ENCODE measurements at regions not wholly inside any gene's neighbourhood (a gene's known extent, or its start where the extent isn't known, plus 50 kb on each side); places are given as distances from the start of the nearest gene placed in this dataset.

GRCh38 chr6:139590206-139590605 lies 215.8 kb upstream of the CITED2 start:
- Mint-ChIP-seq H3K27me3 (ENCODE audit: insufficient read depth, unreplicated experiment) (no peaks in the 10 kb centered on the region), H3K4me3 (ENCODE audit: unreplicated experiment) (no peak overlapping the region), H3K36me3 (ENCODE audit: insufficient read depth, unreplicated experiment) (peaks cover 10% of the 10 kb centered on the region), H3K4me1 (ENCODE audit: low read depth, unreplicated experiment) (peaks cover 68% of the 10 kb centered on the region), H3K27ac (ENCODE audit: unreplicated experiment) (peak overlapping the region; percentile 73), H3K9me3 (ENCODE audit: unreplicated experiment) (no peaks in the 10 kb centered on the region)
- no TSS peak for BruUV-seq (replicated peaks)
- Histone ChIP-seq H3K4me3 (ENCODE audit: low read depth, low read length) (no peak overlapping the region), H3K27me3 (replicated peaks; ENCODE audit: control insufficient read depth, insufficient read depth, low read length) (no peaks in the 10 kb centered on the region), H3K36me3 (ENCODE audit: control insufficient read depth, insufficient read depth, low read length) (no peaks in the 10 kb centered on the region), H3K9me3 (no peaks in the 10 kb centered on the region), H3K4me1 (peaks cover 62% of the 10 kb centered on the region)
- ChIA-PET CTCF (no interaction called here), POLR2A (interaction anchor here (0.6 kb wide), 1 partner anchor 215 kb away, joined by 3 read pairs; no protein-coding TSS in a partner anchor)
- intact Hi-C loops (cut with micrococcal nuclease; ENCODE audit: unreplicated experiment) = no loop called here
- no peak for DNase-seq
- TF ChIP-seq CTCF (IDR thresholded peaks at IDR 0.05; ENCODE audit: insufficient read depth in 1 of 2, low read depth in 1 of 2, low read length in 1 of 2, severe bottlenecking in 1 of 2, unreplicated experiment in 1 of 2) = no peak

GRCh38 chr6:139588734-139589593 lies 214.5 kb upstream of the CITED2 start:
- peaks cover 65% of the 10 kb centered on the region for H3K4me1 Mint-ChIP-seq (ENCODE audit: low read depth, unreplicated experiment)
- ChIA-PET CTCF (interaction anchor here (1.4 kb wide), 1 partner anchor 214 kb away, joined by 3 read pairs; no protein-coding TSS in a partner anchor), POLR2A (interaction anchor here (1.6 kb wide), 1 partner anchor 214 kb away, joined by 13 read pairs; the partner anchor contains the start of gene CITED2)
- no peak overlapping the region for H3K4me3 ChIP-seq (ENCODE audit: low read depth, low read length)
- DNase-seq = peak in 1 of 2 experiments; percentile 43
- intact Hi-C loops (cut with micrococcal nuclease; ENCODE audit: unreplicated experiment) = loop anchor here (1.0 to 5.0 kb wide), 6 partner anchors 9 to 408 kb away; no protein-coding TSS in a partner anchor
- no TSS peak for BruUV-seq (replicated peaks)
- H3K4me3 Mint-ChIP-seq (ENCODE audit: unreplicated experiment) = peak overlapping the region; percentile 10
- peaks cover 65% of the 10 kb centered on the region for H3K4me1 ChIP-seq
- H3K36me3 ChIP-seq (ENCODE audit: control insufficient read depth, insufficient read depth, low read length) = no peaks in the 10 kb centered on the region
- peaks cover 10% of the 10 kb centered on the region for H3K36me3 Mint-ChIP-seq (ENCODE audit: insufficient read depth, unreplicated experiment)
- peak overlapping the region; percentile 91 for H3K27ac Mint-ChIP-seq (ENCODE audit: unreplicated experiment)
- H3K9me3 ChIP-seq = no peaks in the 10 kb centered on the region
- TF ChIP-seq CTCF (IDR thresholded peaks at IDR 0.05; ENCODE audit: insufficient read depth in 1 of 2, low read depth in 1 of 2, low read length in 1 of 2, severe bottlenecking in 1 of 2, unreplicated experiment in 1 of 2) = no peak
- no peaks in the 10 kb centered on the region for H3K27me3 Mint-ChIP-seq (ENCODE audit: insufficient read depth, unreplicated experiment)
- H3K27me3 ChIP-seq (replicated peaks; ENCODE audit: control insufficient read depth, insufficient read depth, low read length) = no peaks in the 10 kb centered on the region
- H3K9me3 Mint-ChIP-seq (ENCODE audit: unreplicated experiment) = no peaks in the 10 kb centered on the region

- no peaks in the 10 kb centered on the region for H3K36me3 ChIP-seq (ENCODE audit: control insufficient read depth, insufficient read depth, low read length)
- peaks cover 10% of the 10 kb centered on the region for H3K36me3 Mint-ChIP-seq (ENCODE audit: insufficient read depth, unreplicated experiment)
- no peak for TF ChIP-seq CTCF (IDR thresholded peaks at IDR 0.05; ENCODE audit: insufficient read depth in 1 of 2, low read depth in 1 of 2, low read length in 1 of 2, severe bottlenecking in 1 of 2, unreplicated experiment in 1 of 2)
- intact Hi-C loops (cut with micrococcal nuclease; ENCODE audit: unreplicated experiment) = loop anchor here (1.0 to 5.0 kb wide), 6 partner anchors 10 to 409 kb away; no protein-coding TSS in a partner anchor
- no peaks in the 10 kb centered on the region for H3K27me3 ChIP-seq (replicated peaks; ENCODE audit: control insufficient read depth, insufficient read depth, low read length)
- no peak overlapping the region for H3K4me3 ChIP-seq (ENCODE audit: low read depth, low read length)
- peaks cover 71% of the 10 kb centered on the region for H3K4me1 Mint-ChIP-seq (ENCODE audit: low read depth, unreplicated experiment)
- H3K9me3 Mint-ChIP-seq (ENCODE audit: unreplicated experiment) = no peaks in the 10 kb centered on the region
- H3K9me3 ChIP-seq = no peaks in the 10 kb centered on the region
- peak overlapping the region; percentile 91 for H3K27ac Mint-ChIP-seq (ENCODE audit: unreplicated experiment)
- ChIA-PET POLR2A (interaction anchor here (0.5 to 1.6 kb wide), 3 partner anchors 58 to 214 kb away, joined by 4 to 13 read pairs (median 4); partner anchors contain the start of gene CITED2), CTCF (interaction anchor here (0.8 to 1.4 kb wide), 2 partner anchors 11 to 213 kb away, joined by 3 read pairs; no protein-coding TSS in a partner anchor)
- H3K27me3 Mint-ChIP-seq (ENCODE audit: insufficient read depth, unreplicated experiment) = no peaks in the 10 kb centered on the region
- H3K4me1 ChIP-seq = peaks cover 71% of the 10 kb centered on the region
- peak; percentile 30 to 45 for DNase-seq
- BruUV-seq (replicated peaks) = no TSS peak
- H3K4me3 Mint-ChIP-seq (ENCODE audit: unreplicated experiment) = peak overlapping the region; percentile 22
Observed at GRCh38 chr6:139588076-139588639, 213.7 kb upstream of the CITED2 start.
